GM12873 (cell line): ENCODE measurements at regions not wholly inside any gene's neighbourhood (a gene's known extent, or its start where the extent isn't known, plus 50 kb on each side); places are given as distances from the start of the nearest gene placed in this dataset.

Experiments used
- TF ChIP-seq, protein P1 (sequence below): IDR thresholded peaks from 2 replicates; pipeline ENCODE4 v1.5.1; 2012; ENCODE audit warnings: low read depth, mild to moderate bottlenecking, moderate library complexity, low read length, control low read depth; ENCODE audit not compliant: insufficient read depth; ENCODE audit errors: missing control alignments

DNA sequence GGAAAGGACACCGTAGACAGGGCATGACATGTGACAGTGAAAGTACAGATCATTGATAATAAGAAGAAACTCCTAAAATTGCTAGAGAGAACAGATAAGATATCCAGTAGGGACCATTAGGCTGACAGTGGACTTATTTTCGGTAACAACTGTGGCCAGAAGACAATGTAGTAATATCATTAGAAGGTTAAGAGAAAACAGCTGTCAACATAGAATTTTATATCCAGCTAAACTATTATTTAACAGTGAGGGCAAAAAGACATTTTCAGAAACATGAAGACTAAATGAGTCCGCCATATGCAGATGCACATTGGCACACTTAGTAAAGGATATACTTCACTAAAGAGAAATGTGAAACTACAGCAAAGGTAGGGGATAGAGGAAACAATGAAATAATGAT is 95.4 kb upstream of the GUCA2B start:
- TF ChIP-seq, protein P1, sequence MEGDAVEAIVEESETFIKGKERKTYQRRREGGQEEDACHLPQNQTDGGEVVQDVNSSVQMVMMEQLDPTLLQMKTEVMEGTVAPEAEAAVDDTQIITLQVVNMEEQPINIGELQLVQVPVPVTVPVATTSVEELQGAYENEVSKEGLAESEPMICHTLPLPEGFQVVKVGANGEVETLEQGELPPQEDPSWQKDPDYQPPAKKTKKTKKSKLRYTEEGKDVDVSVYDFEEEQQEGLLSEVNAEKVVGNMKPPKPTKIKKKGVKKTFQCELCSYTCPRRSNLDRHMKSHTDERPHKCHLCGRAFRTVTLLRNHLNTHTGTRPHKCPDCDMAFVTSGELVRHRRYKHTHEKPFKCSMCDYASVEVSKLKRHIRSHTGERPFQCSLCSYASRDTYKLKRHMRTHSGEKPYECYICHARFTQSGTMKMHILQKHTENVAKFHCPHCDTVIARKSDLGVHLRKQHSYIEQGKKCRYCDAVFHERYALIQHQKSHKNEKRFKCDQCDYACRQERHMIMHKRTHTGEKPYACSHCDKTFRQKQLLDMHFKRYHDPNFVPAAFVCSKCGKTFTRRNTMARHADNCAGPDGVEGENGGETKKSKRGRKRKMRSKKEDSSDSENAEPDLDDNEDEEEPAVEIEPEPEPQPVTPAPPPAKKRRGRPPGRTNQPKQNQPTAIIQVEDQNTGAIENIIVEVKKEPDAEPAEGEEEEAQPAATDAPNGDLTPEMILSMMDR, result no peak

GRCh38 chr1:42056460-42056859 is 96.8 kb upstream of the GUCA2B start:
- TF ChIP-seq, protein P1, result no peak

DNA sequence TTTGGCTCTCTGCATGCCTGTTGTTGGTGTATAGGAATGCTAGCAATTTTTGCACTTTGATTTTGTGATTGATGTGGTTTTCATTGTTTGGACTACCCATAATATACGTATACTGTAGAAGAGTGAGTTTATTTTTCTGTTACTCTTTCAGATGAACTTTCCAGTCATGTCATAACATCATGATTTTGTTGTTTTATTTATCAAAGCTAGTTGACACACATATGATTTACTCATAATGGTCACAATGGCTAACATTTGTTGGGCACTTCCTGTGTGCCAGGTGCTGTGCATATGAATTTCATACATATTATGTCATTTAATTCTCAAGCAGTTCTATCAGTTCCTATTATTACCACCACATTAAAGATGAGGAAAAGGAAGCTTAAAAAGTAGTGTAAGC is 98.1 kb upstream of the GUCA2B start:
- TF ChIP-seq, protein P1, result no peak

DNA sequence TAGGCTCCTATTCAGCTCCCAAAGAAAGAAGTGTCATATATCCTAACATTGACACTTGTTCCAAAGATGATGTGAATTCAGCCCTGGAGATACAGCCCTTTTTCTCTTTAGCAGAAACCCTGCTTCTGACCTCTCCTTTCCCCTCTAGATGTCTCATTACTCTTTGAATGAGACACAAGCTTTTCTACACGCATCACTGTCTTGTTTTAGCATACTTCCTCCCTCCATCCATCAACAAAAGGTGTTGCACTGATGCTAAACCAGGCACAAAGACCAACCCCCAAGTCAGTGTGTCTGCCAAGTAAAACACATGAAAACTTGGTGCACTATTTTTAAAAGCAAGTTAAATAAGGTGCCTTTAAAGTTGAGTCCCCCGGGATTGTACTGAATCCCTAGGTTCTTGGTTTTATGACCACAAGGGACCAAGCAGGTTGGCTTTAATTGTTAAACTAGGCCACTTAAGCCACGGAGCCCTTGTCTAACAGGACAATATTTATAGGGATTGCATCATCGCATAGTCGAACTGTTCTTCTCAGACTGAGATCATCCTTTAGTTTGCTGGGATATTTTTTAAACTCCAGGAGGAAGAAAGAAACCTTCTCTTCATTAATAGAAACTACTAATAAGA is 101.0 kb upstream of the GUCA2B start:
- TF ChIP-seq, protein P1, result no peak

GRCh38 chr1:42047508-42047880 is 105.7 kb upstream of the GUCA2B start:
- TF ChIP-seq, protein P1, result no peak

DNA sequence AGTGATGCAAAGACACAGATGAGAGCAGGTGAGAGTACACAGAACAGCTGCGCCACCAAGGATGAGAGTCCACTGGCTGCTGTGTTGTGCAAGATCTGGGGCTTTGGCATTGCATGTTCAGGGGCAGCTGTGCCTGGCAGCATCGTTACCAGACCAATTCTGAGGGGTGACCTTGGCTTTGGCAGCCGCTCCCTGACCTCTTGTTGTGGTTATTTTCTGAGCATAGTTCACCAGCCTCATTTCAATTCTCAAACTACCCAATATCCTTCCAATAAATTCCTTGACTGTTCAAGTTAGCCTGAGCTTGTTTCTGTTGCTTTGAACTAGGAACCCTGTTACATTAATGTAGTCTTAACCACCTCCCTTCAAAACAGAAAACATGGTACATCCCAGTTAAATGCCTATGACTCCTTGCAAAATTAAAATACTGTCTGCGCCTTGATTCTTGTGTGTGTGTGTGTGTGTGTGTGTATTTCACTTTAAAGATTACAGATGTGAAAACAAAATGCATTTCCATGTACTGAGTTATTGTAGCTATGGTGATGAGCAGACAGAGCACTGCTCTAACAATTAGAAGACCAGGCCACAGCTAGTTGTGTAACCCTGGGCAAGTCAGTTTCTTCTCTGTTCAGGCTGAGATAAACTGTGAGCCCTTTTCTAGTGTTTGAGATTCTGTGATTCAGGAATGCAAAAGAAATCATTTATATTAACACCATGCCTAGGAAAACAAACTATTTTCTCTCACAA is 106.3 kb upstream of the GUCA2B start:
- TF ChIP-seq, protein P1, result no peak

DNA sequence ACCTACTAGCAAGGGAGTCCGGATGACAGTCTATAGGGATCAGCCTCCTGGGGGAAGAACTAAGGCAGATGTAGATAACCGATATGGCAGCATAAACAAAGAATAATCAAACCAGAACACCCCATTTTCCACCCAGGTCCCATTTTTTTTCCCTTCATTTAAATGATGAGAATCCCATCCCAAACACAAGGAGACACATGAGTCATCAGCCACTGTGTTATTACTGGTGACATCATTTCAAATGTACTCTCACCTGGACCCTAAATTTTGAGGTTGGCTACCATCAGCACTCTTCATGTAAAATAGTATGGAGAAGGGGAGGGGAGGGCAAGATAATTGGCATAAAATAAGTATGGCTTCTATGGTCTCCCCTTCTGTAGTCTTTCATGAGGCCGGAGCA is 108.9 kb upstream of the GUCA2B start:
- TF ChIP-seq, protein P1, result no peak
